ENCODE measurements at regions not wholly inside any gene's neighbourhood (a gene's known extent, or its start where the extent isn't known, plus 50 kb on each side); places are given as distances from the start of the nearest gene placed in this dataset.

- WGBS, 2 donors = 83 to 91% methylated on average over 5 of the region's 5 CpGs
- TF ChIP-seq POLR2A (IDR thresholded peaks at IDR 0.05) = no peak
- TF ChIP-seq CTCF (IDR thresholded peaks at IDR 0.05) = no peak
- no peaks in the 10 kb centered on the region for H3K9me3 ChIP-seq
- intact Hi-C loops (cut with DNase I; ENCODE audit: low total_unique reads) = no loop called here
- H3K4me3 ChIP-seq = no peak overlapping the region
- H3K27me3 ChIP-seq = no peaks in the 10 kb centered on the region
- DNase-seq = no peak
- H3K27ac ChIP-seq = no peak overlapping the region
- no peaks in the 10 kb centered on the region for H3K36me3 ChIP-seq (ENCODE audit: low read depth, missing control alignments)
- no peaks in the 10 kb centered on the region for H3K4me1 ChIP-seq
Observed at GRCh38 chr5:8329773-8330172, 460.8 kb downstream of the MTRR start.

GRCh38 chr5:8332666-8333445 is 463.9 kb downstream of the MTRR start:
- Histone ChIP-seq H3K9me3 (no peaks in the 10 kb centered on the region), H3K36me3 (ENCODE audit: low read depth, missing control alignments) (no peaks in the 10 kb centered on the region), H3K27ac (no peak overlapping the region), H3K4me1 (no peaks in the 10 kb centered on the region), H3K27me3 (no peaks in the 10 kb centered on the region), H3K4me3 (no peak overlapping the region)
- TF ChIP-seq POLR2A (IDR thresholded peaks at IDR 0.05) = no peak
- no peak for TF ChIP-seq CTCF (IDR thresholded peaks at IDR 0.05)
- intact Hi-C loops (cut with DNase I; ENCODE audit: low total_unique reads) = no loop called here
- no peak for DNase-seq
- 94% methylated on average over 11 of the region's 11 CpGs for WGBS, 2 donors

- no peaks in the 10 kb centered on the region for H3K9me3 ChIP-seq
- TF ChIP-seq POLR2A (IDR thresholded peaks at IDR 0.05) (no peak), CTCF (IDR thresholded peaks at IDR 0.05) (no peak)
- H3K36me3 ChIP-seq (ENCODE audit: low read depth, missing control alignments) = no peaks in the 10 kb centered on the region
- intact Hi-C loops (cut with DNase I; ENCODE audit: low total_unique reads) = no loop called here
- H3K27me3 ChIP-seq = no peaks in the 10 kb centered on the region
- no peaks in the 10 kb centered on the region for H3K4me1 ChIP-seq
- no peak overlapping the region for H3K4me3 ChIP-seq
- H3K27ac ChIP-seq = no peak overlapping the region
- DNase-seq = no peak
- WGBS, 2 donors = 65 to 69% methylated on average over 5 of the region's 5 CpGs
Observed at GRCh38 chr5:8333485-8333884, 464.5 kb downstream of the MTRR start.

GRCh38 chr5:8333977-8334376 is 465.0 kb downstream of the MTRR start:
- Histone ChIP-seq H3K27ac (no peak overlapping the region), H3K4me3 (no peak overlapping the region), H3K4me1 (no peaks in the 10 kb centered on the region), H3K9me3 (no peaks in the 10 kb centered on the region), H3K36me3 (ENCODE audit: low read depth, missing control alignments) (no peaks in the 10 kb centered on the region), H3K27me3 (no peaks in the 10 kb centered on the region)
- WGBS, 2 donors = 60 to 64% methylated on average over 1 of the region's 1 CpG
- intact Hi-C loops (cut with DNase I; ENCODE audit: low total_unique reads) = no loop called here
- DNase-seq = no peak
- TF ChIP-seq POLR2A (IDR thresholded peaks at IDR 0.05) = no peak
- TF ChIP-seq CTCF (IDR thresholded peaks at IDR 0.05) = no peak

- H3K4me1 ChIP-seq = peaks cover 7% of the 10 kb centered on the region
- 81 to 88% methylated on average over 3 of the region's 3 CpGs for WGBS, 2 donors
- intact Hi-C loops (cut with DNase I; ENCODE audit: low total_unique reads) = no loop called here
- no peak for DNase-seq
- H3K4me3 ChIP-seq = no peak overlapping the region
- TF ChIP-seq POLR2A (IDR thresholded peaks at IDR 0.05) = no peak
- TF ChIP-seq CTCF (IDR thresholded peaks at IDR 0.05) = no peak
- no peaks in the 10 kb centered on the region for H3K36me3 ChIP-seq (ENCODE audit: low read depth, missing control alignments)
- H3K27me3 ChIP-seq = no peaks in the 10 kb centered on the region
- no peak overlapping the region for H3K27ac ChIP-seq
- no peaks in the 10 kb centered on the region for H3K9me3 ChIP-seq
Observed at GRCh38 chr5:8340261-8340660, 471.3 kb downstream of the MTRR start.
